ENCODE measurements at regions not wholly inside any gene's neighbourhood (a gene's known extent, or its start where the extent isn't known, plus 50 kb on each side); places are given as distances from the start of the nearest gene placed in this dataset.

DNA sequence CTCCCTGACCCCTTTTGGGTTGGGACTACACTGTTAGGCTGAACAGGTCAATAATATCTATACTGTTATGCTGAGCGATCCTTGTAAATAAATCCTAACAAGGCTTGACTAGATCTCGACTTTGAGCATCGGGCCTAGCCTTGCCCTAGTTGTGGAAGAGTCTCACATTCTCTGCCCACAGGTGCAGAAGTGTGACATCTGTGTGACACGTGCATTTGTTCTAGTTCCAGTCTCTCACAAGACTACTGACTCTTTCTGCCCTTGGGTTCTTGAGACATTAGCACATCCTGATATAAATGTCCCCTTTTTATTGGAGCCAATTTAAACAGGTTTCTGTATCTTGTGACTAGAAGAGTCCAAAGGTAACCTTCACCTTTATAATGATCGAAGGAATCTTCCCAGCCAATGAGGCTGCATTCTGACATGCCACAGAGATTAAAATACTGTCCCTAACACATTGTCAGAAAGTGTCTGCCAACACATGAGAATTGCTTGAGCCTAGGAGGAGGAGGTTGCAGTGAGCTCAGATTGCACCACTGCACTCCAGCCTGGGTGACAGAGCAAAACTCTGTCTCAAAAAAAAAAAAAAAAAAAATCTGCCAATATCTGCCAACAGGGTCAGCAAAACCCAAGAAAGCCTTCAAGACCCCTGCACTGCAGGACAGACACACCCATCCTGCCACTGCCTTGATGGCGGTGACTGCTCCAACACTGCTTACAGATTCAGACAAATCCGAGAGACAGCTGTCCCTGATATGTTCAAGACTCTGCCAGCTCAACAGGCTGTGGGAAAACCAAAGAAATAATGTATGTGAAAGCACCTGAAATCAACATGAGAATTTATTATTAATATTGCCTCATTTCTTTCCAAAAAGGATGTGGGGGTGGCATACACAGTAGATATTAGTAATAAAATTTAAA is 56.5 kb upstream of the PSEN2 start:
- peak in 1 of 2 donors; percentile 53 for TF ChIP-seq POLR2A (IDR thresholded peaks at IDR 0.05)
- TF ChIP-seq, protein P1, sequence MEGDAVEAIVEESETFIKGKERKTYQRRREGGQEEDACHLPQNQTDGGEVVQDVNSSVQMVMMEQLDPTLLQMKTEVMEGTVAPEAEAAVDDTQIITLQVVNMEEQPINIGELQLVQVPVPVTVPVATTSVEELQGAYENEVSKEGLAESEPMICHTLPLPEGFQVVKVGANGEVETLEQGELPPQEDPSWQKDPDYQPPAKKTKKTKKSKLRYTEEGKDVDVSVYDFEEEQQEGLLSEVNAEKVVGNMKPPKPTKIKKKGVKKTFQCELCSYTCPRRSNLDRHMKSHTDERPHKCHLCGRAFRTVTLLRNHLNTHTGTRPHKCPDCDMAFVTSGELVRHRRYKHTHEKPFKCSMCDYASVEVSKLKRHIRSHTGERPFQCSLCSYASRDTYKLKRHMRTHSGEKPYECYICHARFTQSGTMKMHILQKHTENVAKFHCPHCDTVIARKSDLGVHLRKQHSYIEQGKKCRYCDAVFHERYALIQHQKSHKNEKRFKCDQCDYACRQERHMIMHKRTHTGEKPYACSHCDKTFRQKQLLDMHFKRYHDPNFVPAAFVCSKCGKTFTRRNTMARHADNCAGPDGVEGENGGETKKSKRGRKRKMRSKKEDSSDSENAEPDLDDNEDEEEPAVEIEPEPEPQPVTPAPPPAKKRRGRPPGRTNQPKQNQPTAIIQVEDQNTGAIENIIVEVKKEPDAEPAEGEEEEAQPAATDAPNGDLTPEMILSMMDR (IDR thresholded peaks at IDR 0.05), result no peak
